ENCODE measurements at regions not wholly inside any gene's neighbourhood (a gene's known extent, or its start where the extent isn't known, plus 50 kb on each side); places are given as distances from the start of the nearest gene placed in this dataset.
A peak's percentile ranks its signal among the peaks of the same experiment; 100 is the strongest.

DNA sequence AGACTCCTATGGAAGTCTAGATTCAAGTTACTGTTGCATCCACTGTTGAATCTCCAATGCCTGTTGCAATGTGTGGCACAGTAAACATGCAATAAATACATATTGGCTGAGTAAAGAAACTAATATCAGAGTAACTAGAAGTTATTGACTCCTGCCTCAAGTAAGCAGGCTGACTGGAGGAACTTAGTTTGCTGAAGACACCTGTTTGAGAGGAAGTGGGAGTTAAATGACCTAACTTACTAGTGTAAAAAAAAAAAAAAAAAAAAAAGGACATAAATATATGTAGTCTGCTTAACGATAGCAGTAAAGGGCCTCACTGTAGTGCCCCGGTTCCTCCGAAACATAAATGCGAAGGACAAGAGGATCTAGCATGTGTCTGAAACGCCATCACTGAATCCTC lies 249.8 kb upstream of the PRDM1 start:
- no peaks in the 10 kb centered on the region for H3K9me3 ChIP-seq
- no peaks in the 10 kb centered on the region for H3K36me3 ChIP-seq (replicated peaks in 1 of 2; ENCODE audit: control insufficient read depth in 1 of 2, insufficient read depth in 2 of 2, low read length in 1 of 2)
- H3K9me2 ChIP-seq = no peaks in the 10 kb centered on the region
- H3K9ac ChIP-seq = no peak overlapping the region
- H3K27me3 ChIP-seq (ENCODE audit: insufficient read depth) = no peaks in the 10 kb centered on the region
- H4K20me1 ChIP-seq (ENCODE audit: insufficient read depth) = no peaks in the 10 kb centered on the region
- H3K27ac ChIP-seq (ENCODE audit: low read depth in 2 of 2, low read length in 1 of 2) = no peak overlapping the region
- 71% methylated on average over 5 of the region's 5 CpGs for WGBS (ENCODE audit: low lambda C conversion rate)
- ChIA-PET POLR2A (no interaction called here), CTCF (no interaction called here)
- no peak overlapping the region for H2AFZ ChIP-seq (ENCODE audit: low read depth)
- no peaks in the 10 kb centered on the region for H3K79me2 ChIP-seq (ENCODE audit: insufficient read depth)
- no peak for TF ChIP-seq ELF1 (IDR thresholded peaks at IDR 0.05)
- TF ChIP-seq FOSL2 (IDR thresholded peaks at IDR 0.05; ENCODE audit: borderline replicate concordance, low read depth) = no peak
- no peak for TF ChIP-seq RCOR1 (IDR thresholded peaks at IDR 0.05; ENCODE audit: low read length)
- no peak for TF ChIP-seq MEF2A (IDR thresholded peaks at IDR 0.05; ENCODE audit: borderline replicate concordance, low read depth)
- TF ChIP-seq GATA2 (CRISPR knock-in tag; IDR thresholded peaks at IDR 0.05) = no peak
- TF ChIP-seq FOXM1 (IDR thresholded peaks at IDR 0.05; ENCODE audit: low read depth) = no peak
- TF ChIP-seq, protein P1, sequence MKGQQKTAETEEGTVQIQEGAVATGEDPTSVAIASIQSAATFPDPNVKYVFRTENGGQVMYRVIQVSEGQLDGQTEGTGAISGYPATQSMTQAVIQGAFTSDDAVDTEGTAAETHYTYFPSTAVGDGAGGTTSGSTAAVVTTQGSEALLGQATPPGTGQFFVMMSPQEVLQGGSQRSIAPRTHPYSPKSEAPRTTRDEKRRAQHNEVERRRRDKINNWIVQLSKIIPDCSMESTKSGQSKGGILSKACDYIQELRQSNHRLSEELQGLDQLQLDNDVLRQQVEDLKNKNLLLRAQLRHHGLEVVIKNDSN (IDR thresholded peaks at IDR 0.05; ENCODE audit: borderline replicate concordance, low read depth) = no peak
- no peaks in the 10 kb centered on the region for H3F3A ChIP-seq (replicated peaks; ENCODE audit: insufficient read depth)
- no peak overlapping the region for H3K4me3 ChIP-seq (ENCODE audit: low read depth in 2 of 2, low read length in 1 of 2)
- no peak overlapping the region for H3K4me2 ChIP-seq
- no peak for DNase-seq
- H3K4me1 ChIP-seq (ENCODE audit: control insufficient read depth in 1 of 2, insufficient read depth in 2 of 2, low read depth in 1 of 2, low read length in 1 of 2) = peaks cover 0 to 9% of the 10 kb centered on the region in 2 experiments; a peak in 1 of 4 replicates

GRCh38 chr6:105835373-105835772 lies 250.8 kb upstream of the PRDM1 start:
- no peak overlapping the region for H2AFZ ChIP-seq (ENCODE audit: low read depth)
- DNase-seq = no peak
- no peaks in the 10 kb centered on the region for H3F3A ChIP-seq (replicated peaks; ENCODE audit: insufficient read depth)
- H3K4me1 ChIP-seq (ENCODE audit: control insufficient read depth in 1 of 2, insufficient read depth in 2 of 2, low read depth in 1 of 2, low read length in 1 of 2) = peaks cover 0 to 9% of the 10 kb centered on the region in 2 experiments; a peak in 1 of 4 replicates
- ChIA-PET CTCF (interaction anchor here (0.6 to 1.3 kb wide), 4 partner anchors 56 to 404 kb away, joined by 3 to 5 read pairs (median 3); no protein-coding TSS in a partner anchor), POLR2A (no interaction called here)
- no peaks in the 10 kb centered on the region for H3K36me3 ChIP-seq (replicated peaks in 1 of 2; ENCODE audit: control insufficient read depth in 1 of 2, insufficient read depth in 2 of 2, low read length in 1 of 2)
- H4K20me1 ChIP-seq (ENCODE audit: insufficient read depth) = no peaks in the 10 kb centered on the region
- no peaks in the 10 kb centered on the region for H3K9me3 ChIP-seq
- 60% methylated on average over 6 of the region's 6 CpGs for WGBS (ENCODE audit: low lambda C conversion rate)
- no peak overlapping the region for H3K4me2 ChIP-seq
- H3K79me2 ChIP-seq (ENCODE audit: insufficient read depth) = no peaks in the 10 kb centered on the region
- no peaks in the 10 kb centered on the region for H3K9me2 ChIP-seq
- no peak overlapping the region for H3K9ac ChIP-seq
- no peak for TF ChIP-seq ZBTB33 (IDR thresholded peaks at IDR 0.05; ENCODE audit: borderline replicate concordance, low read depth)
- TF ChIP-seq, protein P2, sequence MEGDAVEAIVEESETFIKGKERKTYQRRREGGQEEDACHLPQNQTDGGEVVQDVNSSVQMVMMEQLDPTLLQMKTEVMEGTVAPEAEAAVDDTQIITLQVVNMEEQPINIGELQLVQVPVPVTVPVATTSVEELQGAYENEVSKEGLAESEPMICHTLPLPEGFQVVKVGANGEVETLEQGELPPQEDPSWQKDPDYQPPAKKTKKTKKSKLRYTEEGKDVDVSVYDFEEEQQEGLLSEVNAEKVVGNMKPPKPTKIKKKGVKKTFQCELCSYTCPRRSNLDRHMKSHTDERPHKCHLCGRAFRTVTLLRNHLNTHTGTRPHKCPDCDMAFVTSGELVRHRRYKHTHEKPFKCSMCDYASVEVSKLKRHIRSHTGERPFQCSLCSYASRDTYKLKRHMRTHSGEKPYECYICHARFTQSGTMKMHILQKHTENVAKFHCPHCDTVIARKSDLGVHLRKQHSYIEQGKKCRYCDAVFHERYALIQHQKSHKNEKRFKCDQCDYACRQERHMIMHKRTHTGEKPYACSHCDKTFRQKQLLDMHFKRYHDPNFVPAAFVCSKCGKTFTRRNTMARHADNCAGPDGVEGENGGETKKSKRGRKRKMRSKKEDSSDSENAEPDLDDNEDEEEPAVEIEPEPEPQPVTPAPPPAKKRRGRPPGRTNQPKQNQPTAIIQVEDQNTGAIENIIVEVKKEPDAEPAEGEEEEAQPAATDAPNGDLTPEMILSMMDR (IDR thresholded peaks at IDR 0.05) = peak; percentile 54
- no peak for TF ChIP-seq USF2 (IDR thresholded peaks at IDR 0.05; ENCODE audit: borderline replicate concordance, low read depth, low read length)
- TF ChIP-seq YY1 (IDR thresholded peaks at IDR 0.05; ENCODE audit: low read depth) = no peak
- TF ChIP-seq SMC3 (IDR thresholded peaks at IDR 0.05; ENCODE audit: low read depth, low read length) = peak; percentile 33
- no peak for TF ChIP-seq POLR2AphosphoS5 (IDR thresholded peaks at IDR 0.05; ENCODE audit: low read depth, low read length)
- TF ChIP-seq RAD21 (IDR thresholded peaks at IDR 0.05; ENCODE audit: low read length) = peak; percentile 22; the same call in 1 of the 2 replicates
- TF ChIP-seq FOSL2 (IDR thresholded peaks at IDR 0.05; ENCODE audit: borderline replicate concordance, low read depth) = no peak
- TF ChIP-seq, protein P3, sequence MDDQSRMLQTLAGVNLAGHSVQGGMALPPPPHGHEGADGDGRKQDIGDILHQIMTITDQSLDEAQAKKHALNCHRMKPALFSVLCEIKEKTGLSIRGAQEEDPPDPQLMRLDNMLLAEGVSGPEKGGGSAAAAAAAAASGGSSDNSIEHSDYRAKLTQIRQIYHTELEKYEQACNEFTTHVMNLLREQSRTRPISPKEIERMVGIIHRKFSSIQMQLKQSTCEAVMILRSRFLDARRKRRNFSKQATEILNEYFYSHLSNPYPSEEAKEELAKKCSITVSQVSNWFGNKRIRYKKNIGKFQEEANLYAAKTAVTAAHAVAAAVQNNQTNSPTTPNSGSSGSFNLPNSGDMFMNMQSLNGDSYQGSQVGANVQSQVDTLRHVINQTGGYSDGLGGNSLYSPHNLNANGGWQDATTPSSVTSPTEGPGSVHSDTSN (IDR thresholded peaks at IDR 0.05) = no peak
- no peak for TF ChIP-seq MXI1 (IDR thresholded peaks at IDR 0.05; ENCODE audit: low read depth, low read length)
- TF ChIP-seq, protein P1 (IDR thresholded peaks at IDR 0.05; ENCODE audit: borderline replicate concordance, low read depth) = no peak
- no peak for TF ChIP-seq JUND (IDR thresholded peaks at IDR 0.05)
- H3K27ac ChIP-seq (ENCODE audit: low read depth in 2 of 2, low read length in 1 of 2) = no peak overlapping the region
- H3K4me3 ChIP-seq (ENCODE audit: low read depth in 2 of 2, low read length in 1 of 2) = no peak overlapping the region; a peak in 1 of 4 replicates
- no peaks in the 10 kb centered on the region for H3K27me3 ChIP-seq (ENCODE audit: insufficient read depth)
